Neural crest cell (in vitro differentiated cells): ENCODE measurements at regions not wholly inside any gene's neighbourhood (a gene's known extent, or its start where the extent isn't known, plus 50 kb on each side); places are given as distances from the start of the nearest gene placed in this dataset.

Source experiments
- DNase-seq: peaks from one replicate; pipeline ENCODE4 v3.0.0; 2021; ENCODE audit warnings: low read depth, mixed read lengths, low spot score
- H3K27ac Mint-ChIP-seq: one replicate; pipeline ENCODE4 v1.8.0; 2021; ENCODE audit warnings: mild to moderate bottlenecking, mixed read lengths; ENCODE audit not compliant: unreplicated experiment
- H3K27me3 Mint-ChIP-seq: 2 replicates; pipeline ENCODE4 v1.8.0; 2021; ENCODE audit warnings: low read depth, mild to moderate bottlenecking, mixed read lengths
- H3K36me3 Mint-ChIP-seq: 2 replicates; pipeline ENCODE4 v1.8.0; 2021; ENCODE audit warnings: low read depth, mild to moderate bottlenecking, mixed read lengths
- H3K4me1 Mint-ChIP-seq: 2 replicates; pipeline ENCODE4 v1.8.0; 2021; ENCODE audit warnings: mixed read lengths
- H3K4me3 Mint-ChIP-seq: one replicate; pipeline ENCODE4 v1.8.0; 2021; ENCODE audit warnings: mild to moderate bottlenecking, mixed read lengths
- H3K9me3 Mint-ChIP-seq: 2 replicates; pipeline ENCODE4 v1.8.0; 2021; ENCODE audit warnings: mixed read lengths
- TF ChIP-seq, protein P1 (sequence below): fragments of 200-600 bp; sonication (generic); conservative IDR thresholded peaks from 2 replicates; pipeline ENCODE4 v1.5.0; 2021; ENCODE audit warnings: antibody characterized with exemption, mild to moderate bottlenecking

- no peak overlapping the region for H3K27ac Mint-ChIP-seq
- TF ChIP-seq, protein P1, sequence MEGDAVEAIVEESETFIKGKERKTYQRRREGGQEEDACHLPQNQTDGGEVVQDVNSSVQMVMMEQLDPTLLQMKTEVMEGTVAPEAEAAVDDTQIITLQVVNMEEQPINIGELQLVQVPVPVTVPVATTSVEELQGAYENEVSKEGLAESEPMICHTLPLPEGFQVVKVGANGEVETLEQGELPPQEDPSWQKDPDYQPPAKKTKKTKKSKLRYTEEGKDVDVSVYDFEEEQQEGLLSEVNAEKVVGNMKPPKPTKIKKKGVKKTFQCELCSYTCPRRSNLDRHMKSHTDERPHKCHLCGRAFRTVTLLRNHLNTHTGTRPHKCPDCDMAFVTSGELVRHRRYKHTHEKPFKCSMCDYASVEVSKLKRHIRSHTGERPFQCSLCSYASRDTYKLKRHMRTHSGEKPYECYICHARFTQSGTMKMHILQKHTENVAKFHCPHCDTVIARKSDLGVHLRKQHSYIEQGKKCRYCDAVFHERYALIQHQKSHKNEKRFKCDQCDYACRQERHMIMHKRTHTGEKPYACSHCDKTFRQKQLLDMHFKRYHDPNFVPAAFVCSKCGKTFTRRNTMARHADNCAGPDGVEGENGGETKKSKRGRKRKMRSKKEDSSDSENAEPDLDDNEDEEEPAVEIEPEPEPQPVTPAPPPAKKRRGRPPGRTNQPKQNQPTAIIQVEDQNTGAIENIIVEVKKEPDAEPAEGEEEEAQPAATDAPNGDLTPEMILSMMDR: no peak
- DNase-seq: no peak
- H3K4me1 Mint-ChIP-seq: peaks cover 23% of the 10 kb centered on the region
- no peaks in the 10 kb centered on the region for H3K27me3 Mint-ChIP-seq
- H3K9me3 Mint-ChIP-seq: no peaks in the 10 kb centered on the region
- no peak overlapping the region for H3K4me3 Mint-ChIP-seq
- H3K36me3 Mint-ChIP-seq: no peaks in the 10 kb centered on the region
These were observed 107.7 kb downstream of the CTTN start for GRCh38 chr11:70505761-70506657.

- no peak for DNase-seq
- Mint-ChIP-seq H3K36me3 (no peaks in the 10 kb centered on the region), H3K27me3 (no peaks in the 10 kb centered on the region), H3K4me3 (no peak overlapping the region), H3K4me1 (peaks cover 22% of the 10 kb centered on the region), H3K27ac (no peak overlapping the region), H3K9me3 (no peaks in the 10 kb centered on the region)
- TF ChIP-seq, protein P1: no peak
These were observed 108.3 kb downstream of the CTTN start for GRCh38 chr11:70506658-70506970.

- Mint-ChIP-seq H3K27me3 (no peaks in the 10 kb centered on the region), H3K36me3 (peaks cover 1% of the 10 kb centered on the region), H3K9me3 (peaks cover 3% of the 10 kb centered on the region), H3K4me3 (no peak overlapping the region), H3K4me1 (peaks cover 22% of the 10 kb centered on the region), H3K27ac (no peak overlapping the region)
- no peak for DNase-seq
- TF ChIP-seq, protein P1: no peak
These were observed 108.7 kb downstream of the CTTN start for GRCh38 chr11:70506986-70507385.

- peaks cover 22% of the 10 kb centered on the region for H3K4me1 Mint-ChIP-seq
These were observed 109.3 kb downstream of the CTTN start for GRCh38 chr11:70507466-70508230.

GRCh38 chr11:70508231-70508480 lies 109.8 kb downstream of the CTTN start:
- Mint-ChIP-seq H3K9me3 (peaks cover 9% of the 10 kb centered on the region), H3K36me3 (peaks cover 5% of the 10 kb centered on the region), H3K4me1 (peaks cover 22% of the 10 kb centered on the region), H3K27me3 (no peaks in the 10 kb centered on the region), H3K27ac (no peak overlapping the region), H3K4me3 (no peak overlapping the region)
- TF ChIP-seq, protein P1: no peak
- no peak for DNase-seq

More at GRCh38 chr11:70507466-70508230, 109.3 kb downstream of the CTTN start:
- Mint-ChIP-seq H3K27ac (no peak overlapping the region), H3K9me3 (peaks cover 5% of the 10 kb centered on the region), H3K27me3 (no peaks in the 10 kb centered on the region), H3K36me3 (peaks cover 2% of the 10 kb centered on the region), H3K4me3 (no peak overlapping the region)
- DNase-seq: no peak
- TF ChIP-seq, protein P1: no peak
